ENCODE measurements at regions not wholly inside any gene's neighbourhood (a gene's known extent, or its start where the extent isn't known, plus 50 kb on each side); places are given as distances from the start of the nearest gene placed in this dataset.

DNA sequence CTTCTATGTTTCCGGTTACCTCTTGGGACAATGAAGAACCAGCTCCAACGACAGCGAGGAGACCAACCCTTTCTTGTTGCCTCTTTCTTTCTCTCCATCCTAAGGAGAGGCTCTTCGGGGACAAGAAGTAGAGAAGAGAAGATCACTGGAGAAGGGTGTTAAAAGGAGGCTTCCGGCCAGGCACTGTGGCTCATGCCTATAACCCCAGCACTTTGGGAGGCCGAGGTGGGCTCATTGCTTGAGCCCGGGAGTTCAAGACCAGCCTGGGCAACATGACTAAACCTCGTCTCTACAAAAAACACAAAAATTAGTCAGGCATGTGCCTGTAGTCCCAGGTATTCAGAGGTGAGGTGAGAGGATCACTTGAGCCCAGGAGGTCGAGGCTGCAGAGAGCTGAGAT lies 90.8 kb upstream of the TNFAIP3 start:
- no peak for TF ChIP-seq POLR2A (IDR thresholded peaks at IDR 0.05)
- TF ChIP-seq, protein P1, sequence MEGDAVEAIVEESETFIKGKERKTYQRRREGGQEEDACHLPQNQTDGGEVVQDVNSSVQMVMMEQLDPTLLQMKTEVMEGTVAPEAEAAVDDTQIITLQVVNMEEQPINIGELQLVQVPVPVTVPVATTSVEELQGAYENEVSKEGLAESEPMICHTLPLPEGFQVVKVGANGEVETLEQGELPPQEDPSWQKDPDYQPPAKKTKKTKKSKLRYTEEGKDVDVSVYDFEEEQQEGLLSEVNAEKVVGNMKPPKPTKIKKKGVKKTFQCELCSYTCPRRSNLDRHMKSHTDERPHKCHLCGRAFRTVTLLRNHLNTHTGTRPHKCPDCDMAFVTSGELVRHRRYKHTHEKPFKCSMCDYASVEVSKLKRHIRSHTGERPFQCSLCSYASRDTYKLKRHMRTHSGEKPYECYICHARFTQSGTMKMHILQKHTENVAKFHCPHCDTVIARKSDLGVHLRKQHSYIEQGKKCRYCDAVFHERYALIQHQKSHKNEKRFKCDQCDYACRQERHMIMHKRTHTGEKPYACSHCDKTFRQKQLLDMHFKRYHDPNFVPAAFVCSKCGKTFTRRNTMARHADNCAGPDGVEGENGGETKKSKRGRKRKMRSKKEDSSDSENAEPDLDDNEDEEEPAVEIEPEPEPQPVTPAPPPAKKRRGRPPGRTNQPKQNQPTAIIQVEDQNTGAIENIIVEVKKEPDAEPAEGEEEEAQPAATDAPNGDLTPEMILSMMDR (IDR thresholded peaks at IDR 0.05) = no peak

All from lower leg skin (tissue), 3 donors.